HFF-Myc (cell line): ENCODE measurements at regions not wholly inside any gene's neighbourhood (a gene's known extent, or its start where the extent isn't known, plus 50 kb on each side); places are given as distances from the start of the nearest gene placed in this dataset.

Experiments used
- DNase-seq: peaks from one replicate; pipeline ENCODE4 v3.0.0-alpha.2; 2011; ENCODE audit warnings: low read depth; ENCODE audit errors: extremely low read depth
- H3K4me3 ChIP-seq: replicated peaks from 2 replicates; pipeline ENCODE4 v1.5.1; 2011; ENCODE audit warnings: low read depth, mild to moderate bottlenecking, control low read depth, low read length
- CTCF ChIP-seq: IDR thresholded peaks from 2 replicates; pipeline ENCODE4 v1.5.1; 2012; ENCODE audit warnings: mild to moderate bottlenecking, low read depth, low read length, control low read depth; ENCODE audit errors: missing control alignments

DNA sequence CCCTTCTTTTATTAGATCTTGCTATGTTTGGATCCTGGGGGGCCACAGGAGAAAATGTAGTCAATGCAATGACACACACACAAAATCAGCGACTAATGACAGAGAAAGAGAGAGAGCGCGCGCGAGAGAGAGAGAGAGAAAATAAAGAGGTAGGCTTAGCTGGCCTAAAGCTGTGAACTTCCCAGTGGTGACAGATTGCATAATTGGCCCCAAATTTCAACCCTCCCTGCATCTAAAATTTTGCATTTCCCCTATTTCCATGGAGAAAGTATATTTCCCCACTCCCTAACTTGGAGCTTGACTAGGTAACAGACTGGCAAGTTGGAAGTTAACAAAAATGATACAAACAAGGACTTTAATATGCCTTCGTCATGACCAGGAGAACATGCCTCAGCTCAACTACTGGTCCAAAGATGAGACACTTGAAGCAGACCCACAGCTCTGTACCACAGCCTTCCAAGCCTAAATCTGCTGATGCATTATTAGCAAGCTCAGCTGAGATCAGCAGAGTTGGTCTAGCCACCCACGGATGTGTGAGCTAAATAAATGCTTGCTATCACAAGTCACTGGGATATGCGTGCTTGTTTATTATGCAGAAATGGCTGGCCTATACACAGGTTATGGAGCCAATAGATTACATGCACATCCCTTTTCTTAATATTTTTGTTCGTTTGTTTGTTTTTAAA is 118.1 kb upstream of the PRDM1 start:
- DNase-seq: no peak
- no peak overlapping the region for H3K4me3 ChIP-seq
- TF ChIP-seq CTCF: no peak

GRCh38 chr6:105966481-105966880 is 119.7 kb upstream of the PRDM1 start:
- no peak for DNase-seq
- no peak overlapping the region for H3K4me3 ChIP-seq
- TF ChIP-seq CTCF: no peak

DNA sequence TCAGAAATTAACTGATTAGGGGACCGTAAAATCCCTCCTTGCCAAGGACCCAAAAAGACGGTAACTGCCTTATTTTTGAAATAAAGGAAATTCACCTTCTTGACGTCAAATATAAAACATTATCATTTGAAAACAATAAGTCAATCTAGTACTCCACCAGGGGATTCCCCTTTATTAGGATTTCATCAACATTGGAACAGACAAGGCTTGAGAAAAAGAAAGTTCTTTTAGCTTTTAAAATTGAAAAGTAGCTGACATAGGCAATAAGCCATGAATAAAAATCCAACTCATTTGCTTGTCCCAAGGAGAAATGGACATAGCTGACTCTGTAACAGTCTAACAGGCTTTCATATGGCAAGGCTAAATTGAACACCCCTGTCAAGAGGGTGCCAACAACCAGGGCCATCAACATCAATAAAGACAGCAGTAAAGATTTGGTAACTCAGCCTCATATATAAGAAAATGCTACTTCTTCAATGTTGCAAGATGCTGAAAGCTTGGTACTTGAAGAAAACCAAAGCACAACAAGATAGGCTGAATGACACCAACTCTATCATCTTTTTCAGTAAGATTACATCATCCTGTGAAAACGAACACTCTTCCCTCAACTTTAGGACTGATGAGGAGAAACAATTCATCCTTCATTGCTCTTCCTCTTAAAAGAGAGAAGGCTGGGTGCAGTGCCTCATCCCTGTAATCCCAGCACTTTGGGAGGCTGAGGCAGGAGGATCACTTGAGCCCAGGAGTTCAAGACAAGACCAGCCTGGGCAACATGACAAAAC is 121.0 kb upstream of the PRDM1 start:
- H3K4me3 ChIP-seq: no peak overlapping the region
- no peak for DNase-seq
- no peak for TF ChIP-seq CTCF

GRCh38 chr6:105954148-105954547 is 132.0 kb upstream of the PRDM1 start:
- H3K4me3 ChIP-seq: no peak overlapping the region
- no peak for DNase-seq
- TF ChIP-seq CTCF: no peak

GRCh38 chr6:105952772-105953690 is 133.1 kb upstream of the PRDM1 start:
- no peak for TF ChIP-seq CTCF
- no peak for DNase-seq
- H3K4me3 ChIP-seq: no peak overlapping the region

GRCh38 chr6:105952326-105952725 is 133.8 kb upstream of the PRDM1 start:
- H3K4me3 ChIP-seq: no peak overlapping the region
- no peak for TF ChIP-seq CTCF
- no peak for DNase-seq
